22Rv1 (cell line): ENCODE measurements at regions not wholly inside any gene's neighbourhood (a gene's known extent, or its start where the extent isn't known, plus 50 kb on each side); places are given as distances from the start of the nearest gene placed in this dataset.

Experiments
- CTCF ChIP-seq: fragments of 450-650 bp; IDR thresholded peaks from 2 replicates; pipeline ENCODE4 v1.5.1; 2017; ENCODE audit warnings: mild to moderate bottlenecking
- ZFX ChIP-seq: fragments of 450-650 bp; IDR thresholded peaks from 2 replicates; pipeline ENCODE4 v1.6.1; 2017; ENCODE audit warnings: antibody characterized with exemption, borderline replicate concordance

DNA sequence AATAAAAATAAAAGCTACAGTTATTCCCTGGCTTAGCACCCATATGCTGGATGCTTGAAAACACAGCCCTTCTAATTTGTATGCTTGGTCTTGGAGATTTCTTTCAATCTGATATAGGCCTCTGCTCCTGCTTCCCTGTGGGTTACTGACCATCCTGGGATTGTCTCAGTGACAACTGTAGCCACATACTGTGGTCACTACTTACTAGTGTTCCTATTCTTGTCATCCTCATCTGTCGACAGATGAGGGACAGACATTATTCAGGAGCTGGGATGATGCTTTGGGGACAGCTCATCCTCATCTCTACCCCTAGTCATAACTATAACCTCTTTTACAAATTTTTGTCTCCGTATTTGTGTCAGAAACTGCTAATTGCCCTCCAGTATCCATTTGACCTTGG is 388.9 kb upstream of the MAP3K7 start:
- no peak for TF ChIP-seq CTCF
- no peak for TF ChIP-seq ZFX
